ENCODE measurements at regions not wholly inside any gene's neighbourhood (a gene's known extent, or its start where the extent isn't known, plus 50 kb on each side); places are given as distances from the start of the nearest gene placed in this dataset.

GRCh38 chr18:45378308-45378707 is 237.0 kb upstream of the SLC14A2 start:
- peaks cover 16% of the 10 kb centered on the region for H3K4me1 Mint-ChIP-seq
- H3K9me3 Mint-ChIP-seq: peaks cover 0 to 6% (median 0%) of the 10 kb centered on the region in 7 donors
- peaks cover 0 to 5% (median 4%) of the 10 kb centered on the region in 3 donors for H3K27me3 Mint-ChIP-seq (ENCODE audit: low read depth in 3 of 3)
- Histone ChIP-seq H3K4me3 (replicated peaks in 1 of 3; ENCODE audit: low read depth in 2 of 3, low read length in 3 of 3) (no peak overlapping the region), H3K9me3 (replicated peaks in 1 of 2; ENCODE audit: control insufficient read depth in 1 of 2, insufficient read depth in 1 of 2, low read length in 2 of 2) (no peaks in the 10 kb centered on the region), H3K36me3 (replicated peaks in 1 of 2; ENCODE audit: control insufficient read depth in 1 of 2, insufficient read depth in 2 of 2, low read length in 2 of 2) (no peaks in the 10 kb centered on the region), H4K20me1 (ENCODE audit: insufficient read depth, low read length) (no peaks in the 10 kb centered on the region), H3K4me2 (replicated peaks; ENCODE audit: extremely low read depth, low read length, poor library complexity, severe bottlenecking) (no peak overlapping the region), H3K4me1 (ENCODE audit: control insufficient read depth in 1 of 2, insufficient read depth in 2 of 2, low read length in 2 of 2) (peaks cover 5 to 9% of the 10 kb centered on the region in 2 donors), H2AFZ (ENCODE audit: insufficient read depth, low read depth, low read length, poor library complexity, severe bottlenecking) (no peak overlapping the region), H3K9ac (ENCODE audit: insufficient read depth, low read length, poor library complexity, severe bottlenecking) (no peak overlapping the region), H3K79me2 (ENCODE audit: insufficient read depth, low read length) (no peaks in the 10 kb centered on the region), H3K27ac (ENCODE audit: low read depth in 1 of 2, low read length in 2 of 2) (no peak overlapping the region), H3K27me3 (ENCODE audit: control insufficient read depth in 2 of 2, insufficient read depth in 2 of 2, low read length in 2 of 2) (no peaks in the 10 kb centered on the region)
- H3K4me3 Mint-ChIP-seq: no peak overlapping the region
- H3K27ac Mint-ChIP-seq: no peak overlapping the region
- no peaks in the 10 kb centered on the region for H3K36me3 Mint-ChIP-seq
- no peak for DNase-seq
- intact Hi-C loops (cut with micrococcal nuclease): no loop called here
- no CpG with 5 or more reads among the region's 1 CpG for WGBS (ENCODE audit: insufficient coverage)
- no peak for TF ChIP-seq CTCF (IDR thresholded peaks at IDR 0.05)

GRCh38 chr18:45378933-45379332 is 236.3 kb upstream of the SLC14A2 start:
- intact Hi-C loops (cut with micrococcal nuclease): no loop called here

More at GRCh38 chr18:45378933-45379332, 236.3 kb upstream of the SLC14A2 start:
- Histone ChIP-seq H3K36me3 (replicated peaks in 1 of 2; ENCODE audit: control insufficient read depth in 1 of 2, insufficient read depth in 2 of 2, low read length in 2 of 2) (no peaks in the 10 kb centered on the region), H3K4me3 (replicated peaks in 1 of 3; ENCODE audit: low read depth in 2 of 3, low read length in 3 of 3) (no peak overlapping the region), H3K9ac (ENCODE audit: insufficient read depth, low read length, poor library complexity, severe bottlenecking) (no peak overlapping the region), H2AFZ (ENCODE audit: insufficient read depth, low read depth, low read length, poor library complexity, severe bottlenecking) (no peak overlapping the region), H3K27ac (ENCODE audit: low read depth in 1 of 2, low read length in 2 of 2) (no peak overlapping the region), H3K79me2 (ENCODE audit: insufficient read depth, low read length) (no peaks in the 10 kb centered on the region), H3K4me2 (replicated peaks; ENCODE audit: extremely low read depth, low read length, poor library complexity, severe bottlenecking) (no peak overlapping the region), H3K27me3 (ENCODE audit: control insufficient read depth in 2 of 2, insufficient read depth in 2 of 2, low read length in 2 of 2) (no peaks in the 10 kb centered on the region), H4K20me1 (ENCODE audit: insufficient read depth, low read length) (no peaks in the 10 kb centered on the region), H3K9me3 (replicated peaks in 1 of 2; ENCODE audit: control insufficient read depth in 1 of 2, insufficient read depth in 1 of 2, low read length in 2 of 2) (no peaks in the 10 kb centered on the region), H3K4me1 (ENCODE audit: control insufficient read depth in 1 of 2, insufficient read depth in 2 of 2, low read length in 2 of 2) (peaks cover 0 to 5% of the 10 kb centered on the region in 2 donors)
- Mint-ChIP-seq H3K27me3 (ENCODE audit: low read depth in 3 of 3) (peaks cover 0 to 7% (median 4%) of the 10 kb centered on the region in 3 donors), H3K27ac (no peak overlapping the region), H3K36me3 (no peaks in the 10 kb centered on the region), H3K4me3 (no peak overlapping the region), H3K4me1 (peaks cover 12% of the 10 kb centered on the region), H3K9me3 (peaks cover 0 to 6% (median 0%) of the 10 kb centered on the region in 7 donors)
- WGBS (ENCODE audit: insufficient coverage): 89% methylated on average over 3 of the region's 5 CpGs
- TF ChIP-seq CTCF (IDR thresholded peaks at IDR 0.05): no peak
- DNase-seq: no peak
